Progenitor cell of endocrine pancreas (in vitro differentiated cells): ENCODE measurements at regions not wholly inside any gene's neighbourhood (a gene's known extent, or its start where the extent isn't known, plus 50 kb on each side); places are given as distances from the start of the nearest gene placed in this dataset.

Source experiments
- DNase-seq: peaks from one replicate; pipeline ENCODE4 v3.0.0; 2021; ENCODE audit warnings: low spot score; ENCODE audit not compliant: unreplicated experiment
- H3K27ac Mint-ChIP-seq: 2 replicates; pipeline ENCODE4 v1.8.0; 2021; ENCODE audit warnings: mild to moderate bottlenecking, moderate library complexity, mixed read lengths
- H3K27me3 Mint-ChIP-seq: 2 replicates; pipeline ENCODE4 v1.8.0; 2021; ENCODE audit warnings: mixed read lengths
- H3K36me3 Mint-ChIP-seq: 2 replicates; pipeline ENCODE4 v1.8.0; 2022; ENCODE audit warnings: mixed read lengths; ENCODE audit not compliant: insufficient read depth
- H3K4me1 Mint-ChIP-seq: 2 replicates; pipeline ENCODE4 v1.8.0; 2021; ENCODE audit warnings: low read depth, mixed read lengths
- H3K4me3 Mint-ChIP-seq: 2 replicates; pipeline ENCODE4 v1.8.0; 2021; ENCODE audit warnings: low read depth, mild to moderate bottlenecking, moderate library complexity, mixed read lengths
- H3K9me3 Mint-ChIP-seq: 2 replicates; pipeline ENCODE4 v1.8.0; 2021; ENCODE audit warnings: low read depth, mixed read lengths
- TF ChIP-seq, protein P1 (sequence below): fragments of 200-600 bp; sonication (generic); IDR thresholded peaks from one replicate; pipeline ENCODE4 v1.5.0; 2021; ENCODE audit warnings: antibody characterized with exemption, mild to moderate bottlenecking; ENCODE audit not compliant: unreplicated experiment

- DNase-seq, result no peak
- H3K36me3 Mint-ChIP-seq, result no peaks in the 10 kb centered on the region
- no peak overlapping the region for H3K4me3 Mint-ChIP-seq
- H3K4me1 Mint-ChIP-seq, result no peaks in the 10 kb centered on the region
- H3K27ac Mint-ChIP-seq, result no peak overlapping the region
- TF ChIP-seq, protein P1, sequence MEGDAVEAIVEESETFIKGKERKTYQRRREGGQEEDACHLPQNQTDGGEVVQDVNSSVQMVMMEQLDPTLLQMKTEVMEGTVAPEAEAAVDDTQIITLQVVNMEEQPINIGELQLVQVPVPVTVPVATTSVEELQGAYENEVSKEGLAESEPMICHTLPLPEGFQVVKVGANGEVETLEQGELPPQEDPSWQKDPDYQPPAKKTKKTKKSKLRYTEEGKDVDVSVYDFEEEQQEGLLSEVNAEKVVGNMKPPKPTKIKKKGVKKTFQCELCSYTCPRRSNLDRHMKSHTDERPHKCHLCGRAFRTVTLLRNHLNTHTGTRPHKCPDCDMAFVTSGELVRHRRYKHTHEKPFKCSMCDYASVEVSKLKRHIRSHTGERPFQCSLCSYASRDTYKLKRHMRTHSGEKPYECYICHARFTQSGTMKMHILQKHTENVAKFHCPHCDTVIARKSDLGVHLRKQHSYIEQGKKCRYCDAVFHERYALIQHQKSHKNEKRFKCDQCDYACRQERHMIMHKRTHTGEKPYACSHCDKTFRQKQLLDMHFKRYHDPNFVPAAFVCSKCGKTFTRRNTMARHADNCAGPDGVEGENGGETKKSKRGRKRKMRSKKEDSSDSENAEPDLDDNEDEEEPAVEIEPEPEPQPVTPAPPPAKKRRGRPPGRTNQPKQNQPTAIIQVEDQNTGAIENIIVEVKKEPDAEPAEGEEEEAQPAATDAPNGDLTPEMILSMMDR, result no peak
- peaks cover 19% of the 10 kb centered on the region for H3K9me3 Mint-ChIP-seq
- no peaks in the 10 kb centered on the region for H3K27me3 Mint-ChIP-seq
Measured at GRCh38 chr17:52762794-52763167, 604.3 kb upstream of the CA10 start.

DNA sequence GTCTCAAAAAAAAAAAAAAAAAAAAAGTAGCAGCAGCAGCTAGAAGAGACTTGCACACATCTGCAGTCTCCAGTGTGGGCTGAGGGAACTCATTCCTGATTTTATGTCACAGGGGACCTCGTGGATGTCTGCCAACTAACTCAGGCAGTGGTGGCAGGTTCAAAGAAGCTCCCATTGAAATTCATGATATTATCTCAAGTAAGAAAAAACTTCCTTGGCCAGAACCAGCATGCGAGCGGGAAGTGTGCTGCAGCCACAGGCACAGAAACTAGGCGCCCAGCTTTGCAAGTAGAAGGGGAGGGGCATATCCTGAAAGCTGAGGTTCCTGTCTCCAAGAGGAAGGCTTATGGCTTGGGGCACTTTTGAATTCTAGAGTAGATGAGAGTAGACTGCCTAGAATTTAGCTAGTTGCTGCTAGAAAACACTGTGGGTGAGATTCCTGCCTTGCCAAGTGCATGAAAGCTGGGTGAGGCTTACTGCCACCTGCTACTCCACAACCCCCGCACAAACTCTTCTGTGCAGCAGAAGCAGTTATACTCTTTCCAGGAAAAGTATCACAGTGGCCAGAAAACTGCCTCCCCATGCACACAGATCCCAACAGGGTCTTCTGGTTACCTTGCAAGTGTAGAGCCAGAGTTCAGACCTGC, 603.8 kb upstream of the CA10 start:
- Mint-ChIP-seq H3K4me1 (no peaks in the 10 kb centered on the region), H3K36me3 (no peaks in the 10 kb centered on the region), H3K9me3 (peaks cover 19% of the 10 kb centered on the region), H3K27me3 (no peaks in the 10 kb centered on the region), H3K4me3 (no peak overlapping the region), H3K27ac (no peak overlapping the region)
- TF ChIP-seq, protein P1, result no peak
- no peak for DNase-seq

GRCh38 chr17:52759864-52760263, 601.4 kb upstream of the CA10 start:
- Mint-ChIP-seq H3K4me1 (no peaks in the 10 kb centered on the region), H3K27ac (no peak overlapping the region), H3K27me3 (no peaks in the 10 kb centered on the region), H3K36me3 (no peaks in the 10 kb centered on the region), H3K4me3 (no peak overlapping the region), H3K9me3 (peaks cover 9% of the 10 kb centered on the region)
- TF ChIP-seq, protein P1, result no peak
- no peak for DNase-seq

- no peak overlapping the region for H3K4me3 Mint-ChIP-seq
- H3K36me3 Mint-ChIP-seq, result no peaks in the 10 kb centered on the region
Measured at GRCh38 chr17:52758481-52758880, 600.0 kb upstream of the CA10 start.

DNA sequence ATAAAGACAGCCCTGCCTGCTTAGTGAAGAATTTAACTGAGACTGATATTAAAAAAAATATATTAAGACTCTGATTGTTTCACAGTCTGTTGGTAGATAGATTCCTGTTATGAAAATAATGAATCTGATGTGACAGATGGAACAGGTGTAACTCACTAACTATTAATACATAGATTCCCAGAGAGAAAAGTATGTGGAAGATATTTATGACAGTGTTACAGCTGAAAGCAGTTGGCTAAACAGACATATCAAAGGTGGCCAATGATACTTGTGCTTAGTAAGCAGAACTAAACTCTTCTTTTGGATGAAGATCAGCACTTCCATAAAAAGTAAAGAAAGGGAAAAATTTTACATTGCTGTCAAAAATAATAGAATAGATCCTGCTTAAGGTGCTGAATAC, 598.2 kb upstream of the CA10 start:
- H3K9me3 Mint-ChIP-seq, result peaks cover 9% of the 10 kb centered on the region
- DNase-seq, result no peak
- no peaks in the 10 kb centered on the region for H3K27me3 Mint-ChIP-seq
- H3K4me3 Mint-ChIP-seq, result no peak overlapping the region
- no peak overlapping the region for H3K27ac Mint-ChIP-seq
- H3K4me1 Mint-ChIP-seq, result no peaks in the 10 kb centered on the region
- TF ChIP-seq, protein P1, result no peak
- no peaks in the 10 kb centered on the region for H3K36me3 Mint-ChIP-seq

More at GRCh38 chr17:52758481-52758880, 600.0 kb upstream of the CA10 start:
- no peaks in the 10 kb centered on the region for H3K4me1 Mint-ChIP-seq
- H3K27me3 Mint-ChIP-seq, result no peaks in the 10 kb centered on the region
- no peak overlapping the region for H3K27ac Mint-ChIP-seq
- no peak for DNase-seq
- TF ChIP-seq, protein P1, result no peak
- H3K9me3 Mint-ChIP-seq, result peaks cover 9% of the 10 kb centered on the region
